ENCODE measurements at regions not wholly inside any gene's neighbourhood (a gene's known extent, or its start where the extent isn't known, plus 50 kb on each side); places are given as distances from the start of the nearest gene placed in this dataset.

DNA sequence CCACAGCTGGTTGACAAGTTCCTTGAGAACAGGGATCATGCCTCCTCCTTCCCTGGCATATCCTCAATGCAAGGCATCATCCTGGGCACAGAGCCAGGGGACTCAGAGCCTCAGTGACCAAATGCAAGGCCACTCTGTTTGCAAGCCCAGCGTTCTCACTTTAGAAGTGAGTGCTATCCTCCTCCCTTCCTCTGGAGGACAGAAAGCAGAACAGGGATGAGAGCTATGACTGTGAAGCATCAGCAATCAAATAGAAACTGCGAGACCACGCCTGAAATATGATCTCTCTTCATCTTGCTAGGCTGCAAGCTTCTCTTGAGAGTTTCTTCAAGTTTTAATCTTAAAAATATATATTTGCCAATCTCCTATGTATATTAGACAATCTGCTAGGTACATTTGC lies 119.8 kb downstream of the LRATD1 start:
- Mint-ChIP-seq H3K4me3 (no peak overlapping the region), H3K36me3 (no peaks in the 10 kb centered on the region), H3K4me1 (no peaks in the 10 kb centered on the region), H3K27ac (no peak overlapping the region), H3K27me3 (ENCODE audit: low read depth in 3 of 3) (no peaks in the 10 kb centered on the region), H3K9me3 (peaks cover 0 to 22% (median 3%) of the 10 kb centered on the region in 7 donors)
- H2AFZ ChIP-seq (ENCODE audit: insufficient read depth, low read depth, low read length, poor library complexity, severe bottlenecking), result no peak overlapping the region
- H3K36me3 ChIP-seq (replicated peaks in 1 of 2; ENCODE audit: control insufficient read depth in 1 of 2, insufficient read depth in 2 of 2, low read length in 2 of 2), result no peaks in the 10 kb centered on the region
- H3K27me3 ChIP-seq (ENCODE audit: control insufficient read depth in 2 of 2, insufficient read depth in 2 of 2, low read length in 2 of 2), result no peaks in the 10 kb centered on the region
- peaks cover 17 to 23% of the 10 kb centered on the region in 2 donors for H3K9me3 ChIP-seq (replicated peaks in 1 of 2; ENCODE audit: control insufficient read depth in 1 of 2, insufficient read depth in 1 of 2, low read length in 2 of 2)
- no peak for TF ChIP-seq CTCF (IDR thresholded peaks at IDR 0.05)
- H3K4me3 ChIP-seq (replicated peaks in 1 of 3; ENCODE audit: low read depth in 2 of 3, low read length in 3 of 3), result no peak overlapping the region
- 60% methylated on average over 1 of the region's 3 CpGs for WGBS (ENCODE audit: insufficient coverage)
- H3K4me2 ChIP-seq (replicated peaks; ENCODE audit: extremely low read depth, low read length, poor library complexity, severe bottlenecking), result no peak overlapping the region
- intact Hi-C loops (cut with micrococcal nuclease), result no loop called here
- H3K79me2 ChIP-seq (ENCODE audit: insufficient read depth, low read length), result no peaks in the 10 kb centered on the region
- no peak overlapping the region for H3K27ac ChIP-seq (ENCODE audit: low read depth in 1 of 2, low read length in 2 of 2)
- H3K4me1 ChIP-seq (ENCODE audit: control insufficient read depth in 1 of 2, insufficient read depth in 2 of 2, low read length in 2 of 2), result no peaks in the 10 kb centered on the region
- H3K9ac ChIP-seq (ENCODE audit: insufficient read depth, low read length, poor library complexity, severe bottlenecking), result no peak overlapping the region
- no peaks in the 10 kb centered on the region for H4K20me1 ChIP-seq (ENCODE audit: insufficient read depth, low read length)
- no peak for DNase-seq

DNA sequence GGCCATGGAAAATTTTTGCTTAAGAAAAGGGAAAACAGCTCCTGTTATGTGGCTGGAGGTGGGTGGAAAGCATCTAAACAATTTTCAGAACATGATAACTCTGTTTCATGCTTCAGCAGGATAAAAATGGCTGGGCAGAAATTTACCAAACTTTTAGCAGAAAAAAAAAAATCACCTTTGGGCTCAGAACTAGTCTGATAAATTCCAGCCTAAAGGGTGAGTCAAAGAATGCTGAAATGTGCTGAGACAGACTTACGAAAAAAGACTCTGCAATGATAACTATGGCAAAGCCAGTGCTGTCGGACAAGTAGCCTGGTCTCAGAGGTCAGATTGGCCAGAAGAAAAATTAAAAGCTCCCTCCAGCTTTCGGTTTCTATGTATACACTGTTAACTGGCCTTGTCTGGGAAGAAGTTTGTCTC lies 123.6 kb downstream of the LRATD1 start:
- 100% methylated on average over 1 of the region's 3 CpGs for WGBS (ENCODE audit: insufficient coverage)

More for the DNA sequence above, 123.6 kb downstream of the LRATD1 start:
- TF ChIP-seq CTCF (IDR thresholded peaks at IDR 0.05), result no peak
- intact Hi-C loops (cut with micrococcal nuclease), result no loop called here
- Histone ChIP-seq H3K9ac (ENCODE audit: insufficient read depth, low read length, poor library complexity, severe bottlenecking) (no peak overlapping the region), H3K79me2 (ENCODE audit: insufficient read depth, low read length) (no peaks in the 10 kb centered on the region), H2AFZ (ENCODE audit: insufficient read depth, low read depth, low read length, poor library complexity, severe bottlenecking) (no peak overlapping the region), H3K4me1 (ENCODE audit: control insufficient read depth in 1 of 2, insufficient read depth in 2 of 2, low read length in 2 of 2) (no peaks in the 10 kb centered on the region), H4K20me1 (ENCODE audit: insufficient read depth, low read length) (no peaks in the 10 kb centered on the region), H3K36me3 (replicated peaks in 1 of 2; ENCODE audit: control insufficient read depth in 1 of 2, insufficient read depth in 2 of 2, low read length in 2 of 2) (no peaks in the 10 kb centered on the region), H3K27me3 (ENCODE audit: control insufficient read depth in 2 of 2, insufficient read depth in 2 of 2, low read length in 2 of 2) (no peaks in the 10 kb centered on the region), H3K27ac (ENCODE audit: low read depth in 1 of 2, low read length in 2 of 2) (no peak overlapping the region), H3K4me3 (replicated peaks in 1 of 3; ENCODE audit: low read depth in 2 of 3, low read length in 3 of 3) (no peak overlapping the region), H3K4me2 (replicated peaks; ENCODE audit: extremely low read depth, low read length, poor library complexity, severe bottlenecking) (no peak overlapping the region), H3K9me3 (replicated peaks in 1 of 2; ENCODE audit: control insufficient read depth in 1 of 2, insufficient read depth in 1 of 2, low read length in 2 of 2) (peaks cover 3 to 11% of the 10 kb centered on the region in 2 donors)
- Mint-ChIP-seq H3K27me3 (ENCODE audit: low read depth in 3 of 3) (peaks cover 0 to 1% (median 0%) of the 10 kb centered on the region in 3 donors), H3K4me1 (no peaks in the 10 kb centered on the region), H3K36me3 (no peaks in the 10 kb centered on the region), H3K9me3 (peaks cover 0 to 17% (median 3%) of the 10 kb centered on the region in 7 donors), H3K4me3 (no peak overlapping the region), H3K27ac (no peak overlapping the region)
- DNase-seq, result no peak
